ENCODE measurements at regions not wholly inside any gene's neighbourhood (a gene's known extent, or its start where the extent isn't known, plus 50 kb on each side); places are given as distances from the start of the nearest gene placed in this dataset.

DNA sequence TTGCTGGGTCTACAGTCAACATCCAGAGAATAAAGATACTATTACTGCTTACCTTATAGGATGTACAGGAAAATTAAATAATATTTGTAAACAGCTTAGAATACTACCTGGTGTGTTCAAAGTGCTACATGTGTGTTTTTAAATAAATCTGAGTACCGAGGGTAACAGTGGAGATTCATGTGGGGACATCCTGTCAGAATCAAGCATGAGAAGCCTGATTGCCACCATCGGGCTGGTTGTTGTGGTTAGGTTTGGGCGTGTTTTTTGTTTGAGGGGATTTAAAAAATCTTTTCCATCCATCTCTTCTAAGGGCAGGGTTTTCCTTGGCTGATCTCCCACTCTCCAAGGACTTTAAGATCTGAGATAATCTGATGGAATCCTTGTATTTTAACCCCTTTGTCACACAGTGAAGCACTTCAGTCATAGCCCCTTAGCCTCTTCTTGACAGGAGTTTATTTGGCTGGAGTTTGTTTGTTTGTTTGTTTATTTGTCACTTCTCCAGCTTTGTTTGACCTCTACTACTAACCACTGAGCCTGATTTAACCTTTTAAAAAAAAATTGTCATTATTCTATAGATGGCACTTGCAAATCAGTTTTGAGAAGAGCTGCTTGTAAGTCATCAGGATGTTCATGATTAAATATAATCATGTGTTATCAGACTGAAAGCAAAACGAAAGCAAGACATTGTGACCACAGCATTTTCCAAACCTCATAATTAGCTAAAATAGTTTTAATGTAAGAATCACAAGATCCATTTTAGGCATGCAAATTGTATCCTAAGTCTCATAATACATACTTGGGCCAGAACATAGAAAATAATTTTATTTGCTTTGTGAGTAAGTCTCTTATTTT, 72.8 kb upstream of the RARB start:
- Mint-ChIP-seq H3K36me3 (no peaks in the 10 kb centered on the region), H3K27ac (no peak overlapping the region), H3K9me3 (peaks cover 13 to 16% of the 10 kb centered on the region in 2 donors)
- ATAC-seq (no peak), DNase-seq (ENCODE audit: low spot score in 2 of 2) (no peak)

DNA sequence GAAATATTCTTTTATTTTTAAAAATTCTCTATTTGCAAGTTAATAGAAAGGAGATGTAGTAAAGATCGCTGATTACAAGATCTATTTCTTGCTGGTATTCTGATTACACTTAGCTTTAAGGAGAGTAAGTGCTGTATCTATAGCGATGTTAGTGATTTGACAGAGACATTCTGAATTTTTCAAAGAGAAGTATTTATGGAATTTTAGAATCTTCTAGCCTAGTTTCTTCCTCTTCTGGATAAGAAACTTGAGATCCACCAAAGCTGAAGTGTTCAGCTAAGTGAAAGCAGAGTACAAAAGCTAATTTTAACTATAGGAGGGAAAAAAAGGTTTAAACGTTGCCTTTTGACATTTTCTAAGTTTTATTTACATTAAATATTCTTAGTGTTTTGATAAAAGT, 72.1 kb upstream of the RARB start:
- Mint-ChIP-seq H3K27ac (no peak overlapping the region), H3K9me3 (peaks cover 14 to 16% of the 10 kb centered on the region in 2 donors), H3K36me3 (no peaks in the 10 kb centered on the region)
- DNase-seq (ENCODE audit: low spot score in 2 of 2) (no peak), ATAC-seq (no peak)

DNA sequence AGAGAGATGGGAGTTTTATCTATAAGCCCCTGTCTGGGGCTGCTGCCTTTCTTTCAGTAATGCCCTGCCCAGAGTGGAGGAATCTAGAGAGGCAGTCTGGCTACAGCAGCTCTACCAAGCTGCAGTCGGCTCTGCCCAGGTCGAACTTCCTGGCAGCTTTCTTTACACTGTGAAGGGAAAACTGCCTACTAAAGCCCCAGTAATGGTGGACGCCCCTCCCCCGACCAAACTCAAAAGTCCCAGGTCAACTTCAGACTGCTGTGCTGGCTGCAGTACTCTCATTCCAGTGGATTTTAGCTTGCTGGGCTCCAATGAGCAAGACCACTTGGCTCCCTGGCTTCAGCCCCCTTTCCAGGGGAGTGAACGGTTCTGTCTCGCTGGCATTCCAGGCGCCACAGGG, 65.9 kb upstream of the RARB start:
- H3K36me3 Mint-ChIP-seq: no peaks in the 10 kb centered on the region
- H3K27ac Mint-ChIP-seq: no peak overlapping the region
- DNase-seq (ENCODE audit: low spot score in 2 of 2) (no peak), ATAC-seq (no peak)
- H3K9me3 Mint-ChIP-seq: peaks cover 20 to 21% of the 10 kb centered on the region in 2 donors

DNA sequence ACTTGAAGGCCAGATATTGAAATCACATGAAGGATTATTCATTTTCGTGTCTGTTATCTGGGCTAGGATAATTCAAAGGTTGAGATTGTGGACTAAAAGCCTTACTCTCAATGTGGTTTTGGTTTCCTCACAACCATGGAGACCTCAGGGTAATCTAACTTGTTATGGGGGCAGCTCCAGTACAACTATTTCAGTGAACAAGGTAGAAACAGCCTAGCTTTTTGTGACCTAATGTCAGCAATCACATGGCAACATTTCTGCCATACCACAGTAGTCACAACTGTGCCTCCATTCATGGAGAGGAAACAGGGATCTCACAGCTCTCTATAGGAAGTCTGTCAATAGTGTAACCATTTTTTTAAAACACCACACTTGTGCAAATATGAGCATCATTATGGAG, 62.4 kb upstream of the RARB start:
- ATAC-seq (no peak), DNase-seq (ENCODE audit: low spot score in 2 of 2) (no peak)
- no peaks in the 10 kb centered on the region for H3K36me3 Mint-ChIP-seq
- H3K9me3 Mint-ChIP-seq: peaks cover 6 to 11% of the 10 kb centered on the region in 2 donors
- no peak overlapping the region for H3K27ac Mint-ChIP-seq

DNA sequence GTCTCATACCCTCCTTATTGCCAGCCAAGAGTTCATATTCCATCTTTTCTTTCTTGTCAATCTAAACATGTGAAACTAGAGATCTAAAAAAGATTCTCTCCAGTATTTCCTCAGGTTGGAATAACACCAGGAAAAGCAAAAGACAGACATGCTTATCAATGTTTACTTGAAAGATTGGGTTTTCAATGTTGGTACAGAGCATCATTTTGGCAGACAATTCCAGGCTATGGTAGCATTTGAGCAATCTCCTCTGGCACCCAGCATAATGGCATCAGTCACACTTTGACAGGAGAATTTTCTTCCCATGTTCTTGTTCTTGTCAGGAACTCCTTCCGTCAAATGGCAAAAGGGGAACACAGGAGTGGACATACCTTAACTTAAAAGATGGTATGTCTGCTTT, 61.0 kb upstream of the RARB start:
- ATAC-seq (no peak), DNase-seq (ENCODE audit: low spot score in 2 of 2) (no peak)
- no peak overlapping the region for H3K27ac Mint-ChIP-seq
- H3K36me3 Mint-ChIP-seq: no peaks in the 10 kb centered on the region
- peaks cover 6 to 7% of the 10 kb centered on the region in 2 donors for H3K9me3 Mint-ChIP-seq

DNA sequence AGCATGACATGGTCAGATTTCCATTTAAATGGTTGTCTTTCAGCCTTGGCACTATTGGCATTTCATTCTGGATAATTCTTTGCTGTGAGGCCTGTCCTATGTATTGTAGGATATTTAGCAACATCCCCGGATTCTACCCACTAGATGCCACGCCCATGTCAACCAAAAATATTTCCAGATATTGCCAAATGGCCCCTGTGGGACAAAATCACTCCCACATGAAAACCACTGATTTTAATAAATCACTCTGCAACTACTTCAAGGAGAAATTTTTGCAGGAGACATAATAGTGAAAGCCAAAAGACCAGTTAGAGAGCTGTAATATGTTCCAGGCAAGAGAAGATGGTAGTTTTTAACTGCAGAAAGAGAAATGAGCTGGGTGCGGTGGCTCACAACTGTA, 55.9 kb upstream of the RARB start:
- Mint-ChIP-seq H3K36me3 (no peaks in the 10 kb centered on the region), H3K9me3 (peaks cover 4 to 5% of the 10 kb centered on the region in 2 donors), H3K27ac (no peak overlapping the region)
- ATAC-seq: no peak
- DNase-seq (ENCODE audit: low spot score in 2 of 2): no peak

DNA sequence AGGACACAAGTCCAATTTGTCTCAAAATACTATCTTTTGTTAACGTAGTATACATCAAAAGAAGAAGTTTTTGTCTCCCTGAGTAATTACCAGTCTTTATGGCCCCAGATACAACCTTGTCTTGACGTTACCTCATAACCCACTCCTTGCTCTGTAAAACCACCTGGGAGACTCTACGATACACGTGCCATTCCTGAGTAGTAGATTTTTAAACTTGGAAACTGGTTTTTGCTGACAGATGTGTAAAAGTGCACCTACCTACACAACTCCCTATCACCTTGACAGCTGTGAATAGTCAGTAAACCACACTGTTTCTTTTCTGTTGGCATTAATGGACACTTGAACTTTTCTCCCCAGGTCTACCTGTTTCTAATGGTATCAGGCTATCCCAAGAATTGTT, 51.7 kb upstream of the RARB start:
- ATAC-seq (no peak), DNase-seq (ENCODE audit: low spot score in 2 of 2) (no peak)
- Mint-ChIP-seq H3K9me3 (peaks cover 4 to 10% of the 10 kb centered on the region in 2 donors), H3K27ac (no peak overlapping the region), H3K36me3 (no peaks in the 10 kb centered on the region)

DNA sequence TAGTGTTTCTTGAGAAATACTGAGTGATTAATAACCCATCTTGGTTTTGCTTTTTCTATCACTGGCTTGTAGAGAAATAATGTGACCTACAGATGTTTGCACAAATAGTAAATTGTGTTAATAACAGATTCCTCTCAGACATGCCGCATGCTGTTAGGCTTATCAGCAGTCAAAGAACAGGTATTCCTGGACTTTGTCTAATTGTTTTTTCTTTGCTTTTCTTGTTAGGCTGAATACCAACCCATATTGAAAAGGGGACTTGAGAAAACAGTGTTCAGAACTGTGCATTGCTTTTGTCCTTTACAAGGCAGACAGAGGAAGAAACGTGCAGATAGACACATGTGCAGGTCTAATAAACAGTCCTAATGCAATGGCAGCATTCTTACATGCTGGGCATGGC, 51.0 kb upstream of the RARB start:
- ATAC-seq (no peak), DNase-seq (ENCODE audit: low spot score in 2 of 2) (no peak)
- Mint-ChIP-seq H3K36me3 (no peaks in the 10 kb centered on the region), H3K27ac (no peak overlapping the region), H3K9me3 (peaks cover 8 to 10% of the 10 kb centered on the region in 2 donors)
